ENCODE measurements at regions not wholly inside any gene's neighbourhood (a gene's known extent, or its start where the extent isn't known, plus 50 kb on each side); places are given as distances from the start of the nearest gene placed in this dataset.

DNA sequence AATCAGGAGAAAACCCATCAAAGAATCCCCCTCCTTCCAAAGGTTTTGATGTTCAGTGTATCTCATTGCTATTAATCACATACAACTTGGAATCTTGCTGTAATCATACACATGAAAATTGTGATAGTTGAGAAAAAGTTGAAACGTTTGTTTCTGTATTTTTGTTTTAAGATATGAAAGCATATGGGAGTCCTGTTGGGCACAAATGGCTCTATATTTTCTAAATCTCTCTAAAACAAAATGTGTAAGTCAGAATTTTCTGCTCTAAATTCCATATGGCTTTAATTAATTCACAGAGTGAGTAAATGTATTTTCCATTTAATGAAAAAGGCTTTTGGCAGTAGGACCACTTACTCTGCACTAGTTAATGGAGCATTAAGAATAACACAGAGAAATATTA, 140.2 kb downstream of the MOSPD2 start (continued):
- TF ChIP-seq, protein P1, sequence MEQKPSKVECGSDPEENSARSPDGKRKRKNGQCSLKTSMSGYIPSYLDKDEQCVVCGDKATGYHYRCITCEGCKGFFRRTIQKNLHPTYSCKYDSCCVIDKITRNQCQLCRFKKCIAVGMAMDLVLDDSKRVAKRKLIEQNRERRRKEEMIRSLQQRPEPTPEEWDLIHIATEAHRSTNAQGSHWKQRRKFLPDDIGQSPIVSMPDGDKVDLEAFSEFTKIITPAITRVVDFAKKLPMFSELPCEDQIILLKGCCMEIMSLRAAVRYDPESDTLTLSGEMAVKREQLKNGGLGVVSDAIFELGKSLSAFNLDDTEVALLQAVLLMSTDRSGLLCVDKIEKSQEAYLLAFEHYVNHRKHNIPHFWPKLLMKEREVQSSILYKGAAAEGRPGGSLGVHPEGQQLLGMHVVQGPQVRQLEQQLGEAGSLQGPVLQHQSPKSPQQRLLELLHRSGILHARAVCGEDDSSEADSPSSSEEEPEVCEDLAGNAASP (IDR thresholded peaks at IDR 0.05): no peak
- no peak for TF ChIP-seq NR2C2 (CRISPR knock-in tag; IDR thresholded peaks at IDR 0.05)
- no peak for TF ChIP-seq NR2C2 (tag; IDR thresholded peaks at IDR 0.05)

DNA sequence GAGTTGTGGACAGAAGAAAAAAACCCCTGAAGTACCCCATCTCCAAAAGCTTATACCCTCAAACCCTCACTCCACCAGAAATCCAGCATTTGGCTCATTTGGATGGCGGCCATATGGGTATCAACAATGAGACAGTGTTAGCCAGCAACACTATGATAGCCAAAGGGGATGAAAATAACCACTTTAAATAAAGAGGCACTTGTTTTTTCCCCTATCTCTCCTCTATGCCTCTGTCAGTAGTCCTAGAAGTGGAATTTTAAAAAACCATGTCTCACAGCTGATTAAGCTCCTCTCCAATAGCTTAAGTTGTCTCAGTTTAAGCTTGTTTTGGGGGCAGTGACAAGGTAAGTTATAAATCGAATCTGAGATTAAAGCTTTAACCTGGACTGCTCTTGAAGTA, 124.0 kb downstream of the MOSPD2 start:
- Histone ChIP-seq H3K9me1 (ENCODE audit: control insufficient read depth, insufficient read depth, low read length) (no peaks in the 10 kb centered on the region), H3K9ac (ENCODE audit: insufficient read depth in 1 of 2, low read depth in 2 of 2, low read length in 2 of 2) (no peak overlapping the region), H3K4me1 (replicated peaks in 1 of 2; ENCODE audit: control insufficient read depth in 2 of 2, insufficient read depth in 2 of 2, low read length in 2 of 2) (no peaks in the 10 kb centered on the region), H2AFZ (ENCODE audit: low read depth, low read length) (no peak overlapping the region), H3K4me3 (no peak overlapping the region), H3K4me2 (ENCODE audit: insufficient read depth, low read length) (no peak overlapping the region), H3K27me3 (ENCODE audit: control insufficient read depth in 2 of 2, insufficient read depth in 2 of 2, low read length in 2 of 2) (no peaks in the 10 kb centered on the region), H3K9me3 (replicated peaks; ENCODE audit: control insufficient read depth, insufficient read depth, low read depth, low read length) (no peaks in the 10 kb centered on the region), H3K36me3 (ENCODE audit: control insufficient read depth, insufficient read depth, low read length) (no peaks in the 10 kb centered on the region), H3K27ac (ENCODE audit: extremely low read depth, low read depth, low read length) (no peak overlapping the region), H4K20me1 (replicated peaks; ENCODE audit: control insufficient read depth, insufficient read depth, low read length) (no peaks in the 10 kb centered on the region), H3K79me2 (ENCODE audit: control insufficient read depth, insufficient read depth, low read length) (no peaks in the 10 kb centered on the region)
- FAIRE-seq (no peak), ATAC-seq (no peak), DNase-seq (ENCODE audit: extremely low read depth in 1 of 4, low spot score in 3 of 4) (no peak)
- in situ Hi-C loops (cut with MboI) (no loop called here), intact Hi-C loops (cut with micrococcal nuclease) (no loop called here)
- ChIA-PET POLR2A (no interaction called here), CTCF (ENCODE audit: low intra/inter-chr PET ratio) (no interaction called here)
- BruUV-seq (replicated peaks): no TSS peak
- 0% methylated on average over 2 of the region's 2 CpGs for WGBS (ENCODE audit: insufficient coverage, low coverage, missing lambda C conversion rate)
- TF ChIP-seq BRF1 (IDR thresholded peaks at IDR 0.05; ENCODE audit: borderline replicate concordance, extremely low read depth, insufficient read length): no peak
- no peak for TF ChIP-seq KAT2B (IDR thresholded peaks at IDR 0.05; ENCODE audit: low read depth, low read length)
- no peak for TF ChIP-seq LCOR (CRISPR knock-in tag; IDR thresholded peaks at IDR 0.05)
- TF ChIP-seq ZNF561 (CRISPR knock-in tag; conservative IDR thresholded peaks at IDR 0.05): no peak
- no peak for TF ChIP-seq C11orf30 (IDR thresholded peaks at IDR 0.05; ENCODE audit: low read depth)
- no peak for TF ChIP-seq COPS2 (conservative IDR thresholded peaks at IDR 0.05)
- TF ChIP-seq GTF2F1 (IDR thresholded peaks at IDR 0.05; ENCODE audit: low read depth, low read length): no peak
- TF ChIP-seq, protein P2, sequence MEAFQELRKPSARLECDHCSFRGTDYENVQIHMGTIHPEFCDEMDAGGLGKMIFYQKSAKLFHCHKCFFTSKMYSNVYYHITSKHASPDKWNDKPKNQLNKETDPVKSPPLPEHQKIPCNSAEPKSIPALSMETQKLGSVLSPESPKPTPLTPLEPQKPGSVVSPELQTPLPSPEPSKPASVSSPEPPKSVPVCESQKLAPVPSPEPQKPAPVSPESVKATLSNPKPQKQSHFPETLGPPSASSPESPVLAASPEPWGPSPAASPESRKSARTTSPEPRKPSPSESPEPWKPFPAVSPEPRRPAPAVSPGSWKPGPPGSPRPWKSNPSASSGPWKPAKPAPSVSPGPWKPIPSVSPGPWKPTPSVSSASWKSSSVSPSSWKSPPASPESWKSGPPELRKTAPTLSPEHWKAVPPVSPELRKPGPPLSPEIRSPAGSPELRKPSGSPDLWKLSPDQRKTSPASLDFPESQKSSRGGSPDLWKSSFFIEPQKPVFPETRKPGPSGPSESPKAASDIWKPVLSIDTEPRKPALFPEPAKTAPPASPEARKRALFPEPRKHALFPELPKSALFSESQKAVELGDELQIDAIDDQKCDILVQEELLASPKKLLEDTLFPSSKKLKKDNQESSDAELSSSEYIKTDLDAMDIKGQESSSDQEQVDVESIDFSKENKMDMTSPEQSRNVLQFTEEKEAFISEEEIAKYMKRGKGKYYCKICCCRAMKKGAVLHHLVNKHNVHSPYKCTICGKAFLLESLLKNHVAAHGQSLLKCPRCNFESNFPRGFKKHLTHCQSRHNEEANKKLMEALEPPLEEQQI (IDR thresholded peaks at IDR 0.05): no peak
- no peak for TF ChIP-seq ILF3 (IDR thresholded peaks at IDR 0.05; ENCODE audit: borderline replicate concordance)
- no peak for TF ChIP-seq NFRKB (IDR thresholded peaks at IDR 0.05; ENCODE audit: low read depth)
- TF ChIP-seq ZNF707 (CRISPR knock-in tag; conservative IDR thresholded peaks at IDR 0.05): no peak
- no peak for TF ChIP-seq TEAD2 (tag; IDR thresholded peaks at IDR 0.05)
- no peak for TF ChIP-seq TBP (optimal IDR thresholded peaks at IDR 0.05; ENCODE audit: low read depth, low read length)
- TF ChIP-seq, protein P3, sequence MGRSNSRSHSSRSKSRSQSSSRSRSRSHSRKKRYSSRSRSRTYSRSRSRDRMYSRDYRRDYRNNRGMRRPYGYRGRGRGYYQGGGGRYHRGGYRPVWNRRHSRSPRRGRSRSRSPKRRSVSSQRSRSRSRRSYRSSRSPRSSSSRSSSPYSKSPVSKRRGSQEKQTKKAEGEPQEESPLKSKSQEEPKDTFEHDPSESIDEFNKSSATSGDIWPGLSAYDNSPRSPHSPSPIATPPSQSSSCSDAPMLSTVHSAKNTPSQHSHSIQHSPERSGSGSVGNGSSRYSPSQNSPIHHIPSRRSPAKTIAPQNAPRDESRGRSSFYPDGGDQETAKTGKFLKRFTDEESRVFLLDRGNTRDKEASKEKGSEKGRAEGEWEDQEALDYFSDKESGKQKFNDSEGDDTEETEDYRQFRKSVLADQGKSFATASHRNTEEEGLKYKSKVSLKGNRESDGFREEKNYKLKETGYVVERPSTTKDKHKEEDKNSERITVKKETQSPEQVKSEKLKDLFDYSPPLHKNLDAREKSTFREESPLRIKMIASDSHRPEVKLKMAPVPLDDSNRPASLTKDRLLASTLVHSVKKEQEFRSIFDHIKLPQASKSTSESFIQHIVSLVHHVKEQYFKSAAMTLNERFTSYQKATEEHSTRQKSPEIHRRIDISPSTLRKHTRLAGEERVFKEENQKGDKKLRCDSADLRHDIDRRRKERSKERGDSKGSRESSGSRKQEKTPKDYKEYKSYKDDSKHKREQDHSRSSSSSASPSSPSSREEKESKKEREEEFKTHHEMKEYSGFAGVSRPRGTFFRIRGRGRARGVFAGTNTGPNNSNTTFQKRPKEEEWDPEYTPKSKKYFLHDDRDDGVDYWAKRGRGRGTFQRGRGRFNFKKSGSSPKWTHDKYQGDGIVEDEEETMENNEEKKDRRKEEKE (IDR thresholded peaks at IDR 0.05; ENCODE audit: borderline replicate concordance in 1 of 2, control insufficient read depth in 1 of 2, low read depth in 2 of 2, low read length in 1 of 2): no peak

Data from K562 (cell line).